Spleen (tissue), 7 donors: ENCODE measurements at regions not wholly inside any gene's neighbourhood (a gene's known extent, or its start where the extent isn't known, plus 50 kb on each side); places are given as distances from the start of the nearest gene placed in this dataset.

Experiments used
- CTCF ChIP-seq, 11 experiments: fragments of 200-600 bp in 7 of 11; fragments of 450-650 bp in 4 of 11; sonication (generic) in 4 of 11; IDR thresholded peaks in 8 of 11; conservative IDR thresholded peaks in 3 of 11; 1 replicate in 7 of 11; 2 replicates in 4 of 11; pipeline versions ENCODE4 v1.4.0 to v1.8.0; 2016 to 2021; ENCODE audit warnings: antibody characterized with exemption in 11 of 11, inconsistent platforms in 4 of 11, mild to moderate bottlenecking in 1 of 11
- POLR2A ChIP-seq, 3 donors: fragments of 450-650 bp; IDR thresholded peaks; one replicate each; pipeline ENCODE4 v1.5.1; 2017; ENCODE audit warnings: antibody characterized with exemption in 3 of 3, mild to moderate bottlenecking in 1 of 3
- donor health status: DM: no; HTN: no; CAD: no; lungs with moderate emphysema.
- donor health status: DM: no; HTN: no; CAD: no.
- donor health status: DM: no; HTN: no; CAD: no.

GRCh38 chr15:47616876-47617275, 100.4 kb upstream of the SEMA6D start:
- TF ChIP-seq CTCF (IDR thresholded peaks at IDR 0.05 in 8 of 11, conservative IDR thresholded peaks at IDR 0.05 in 3 of 11) (no peak), POLR2A (IDR thresholded peaks at IDR 0.05) (no peak)
